ENCODE measurements at regions not wholly inside any gene's neighbourhood (a gene's known extent, or its start where the extent isn't known, plus 50 kb on each side); places are given as distances from the start of the nearest gene placed in this dataset.

- POLR2A ChIA-PET (ENCODE audit: low non-redundant PET) = no interaction called here
- CTCF ChIA-PET = interaction anchor here (0.6 kb wide), 1 partner anchor 62 kb away, joined by 3 read pairs; no protein-coding TSS in a partner anchor
- DNase-seq (ENCODE audit: low spot score) = no peak
- H3K27ac ChIP-seq = no peak overlapping the region
- TF ChIP-seq, protein P1, sequence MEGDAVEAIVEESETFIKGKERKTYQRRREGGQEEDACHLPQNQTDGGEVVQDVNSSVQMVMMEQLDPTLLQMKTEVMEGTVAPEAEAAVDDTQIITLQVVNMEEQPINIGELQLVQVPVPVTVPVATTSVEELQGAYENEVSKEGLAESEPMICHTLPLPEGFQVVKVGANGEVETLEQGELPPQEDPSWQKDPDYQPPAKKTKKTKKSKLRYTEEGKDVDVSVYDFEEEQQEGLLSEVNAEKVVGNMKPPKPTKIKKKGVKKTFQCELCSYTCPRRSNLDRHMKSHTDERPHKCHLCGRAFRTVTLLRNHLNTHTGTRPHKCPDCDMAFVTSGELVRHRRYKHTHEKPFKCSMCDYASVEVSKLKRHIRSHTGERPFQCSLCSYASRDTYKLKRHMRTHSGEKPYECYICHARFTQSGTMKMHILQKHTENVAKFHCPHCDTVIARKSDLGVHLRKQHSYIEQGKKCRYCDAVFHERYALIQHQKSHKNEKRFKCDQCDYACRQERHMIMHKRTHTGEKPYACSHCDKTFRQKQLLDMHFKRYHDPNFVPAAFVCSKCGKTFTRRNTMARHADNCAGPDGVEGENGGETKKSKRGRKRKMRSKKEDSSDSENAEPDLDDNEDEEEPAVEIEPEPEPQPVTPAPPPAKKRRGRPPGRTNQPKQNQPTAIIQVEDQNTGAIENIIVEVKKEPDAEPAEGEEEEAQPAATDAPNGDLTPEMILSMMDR (conservative IDR thresholded peaks at IDR 0.05; ENCODE audit: low read depth) = no peak
Observed at GRCh38 chr1:181364801-181365200, 118.5 kb upstream of the CACNA1E start.

DNA sequence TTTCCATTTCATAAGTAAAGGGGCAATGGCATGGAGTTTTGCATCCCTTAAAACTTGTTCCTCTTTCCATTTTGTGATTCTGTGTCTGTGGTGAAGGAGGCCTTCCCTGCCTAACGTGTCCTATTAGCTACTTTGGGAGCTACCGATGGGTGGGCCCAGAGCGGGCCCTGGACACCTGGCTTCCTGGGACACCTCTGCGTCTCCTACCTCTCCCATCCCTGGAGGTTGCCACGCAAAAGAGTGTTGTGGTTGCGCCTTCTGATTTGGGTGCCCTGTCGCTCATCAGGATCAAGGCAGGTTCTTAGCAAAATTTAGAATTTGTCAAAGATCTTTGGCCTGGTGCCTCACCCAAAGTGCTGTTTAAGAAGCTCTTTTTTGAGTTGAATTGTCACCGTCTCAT is 116.4 kb upstream of the CACNA1E start:
- CTCF ChIA-PET = interaction anchor here (0.6 kb wide), 2 partner anchors 95 to 692 kb away, joined by 3 to 6 read pairs; no protein-coding TSS in a partner anchor
- no peak overlapping the region for H3K27ac ChIP-seq
- no peak for DNase-seq (ENCODE audit: low spot score)
- POLR2A ChIA-PET (ENCODE audit: low non-redundant PET) = no interaction called here
- TF ChIP-seq, protein P1 (conservative IDR thresholded peaks at IDR 0.05; ENCODE audit: low read depth) = no peak

- ChIA-PET CTCF (no interaction called here), POLR2A (ENCODE audit: low non-redundant PET) (no interaction called here)
- no peak overlapping the region for H3K27ac ChIP-seq
- TF ChIP-seq, protein P1 (conservative IDR thresholded peaks at IDR 0.05; ENCODE audit: low read depth) = no peak
- no peak for DNase-seq (ENCODE audit: low spot score)
Observed at GRCh38 chr1:181369416-181369815, 113.9 kb upstream of the CACNA1E start.

DNA sequence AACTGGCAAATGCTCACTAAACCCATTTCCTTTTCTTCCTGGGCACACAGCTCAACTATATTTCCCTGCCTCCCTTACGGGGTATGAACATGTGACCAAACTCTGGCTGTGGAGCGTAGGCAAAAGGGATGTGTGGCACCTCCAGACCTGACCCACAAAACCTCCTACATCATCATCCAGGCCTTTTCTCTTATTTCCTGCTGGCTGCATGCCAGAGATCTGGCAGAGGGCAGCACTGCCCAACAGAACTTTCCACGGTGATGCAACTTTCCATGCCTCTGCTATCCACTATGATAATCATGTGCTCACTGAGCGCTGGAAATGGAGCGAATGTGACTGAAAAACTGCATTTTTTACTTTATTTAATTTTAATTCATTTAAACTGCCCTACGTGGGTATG is 99.6 kb upstream of the CACNA1E start:
- DNase-seq (ENCODE audit: low spot score) = no peak
- CTCF ChIA-PET = interaction anchor here (0.6 to 1.1 kb wide), 2 partner anchors 22 to 614 kb away, joined by 4 read pairs; no protein-coding TSS in a partner anchor
- POLR2A ChIA-PET (ENCODE audit: low non-redundant PET) = no interaction called here
- no peak overlapping the region for H3K27ac ChIP-seq
- TF ChIP-seq, protein P1 (conservative IDR thresholded peaks at IDR 0.05; ENCODE audit: low read depth) = no peak

DNA sequence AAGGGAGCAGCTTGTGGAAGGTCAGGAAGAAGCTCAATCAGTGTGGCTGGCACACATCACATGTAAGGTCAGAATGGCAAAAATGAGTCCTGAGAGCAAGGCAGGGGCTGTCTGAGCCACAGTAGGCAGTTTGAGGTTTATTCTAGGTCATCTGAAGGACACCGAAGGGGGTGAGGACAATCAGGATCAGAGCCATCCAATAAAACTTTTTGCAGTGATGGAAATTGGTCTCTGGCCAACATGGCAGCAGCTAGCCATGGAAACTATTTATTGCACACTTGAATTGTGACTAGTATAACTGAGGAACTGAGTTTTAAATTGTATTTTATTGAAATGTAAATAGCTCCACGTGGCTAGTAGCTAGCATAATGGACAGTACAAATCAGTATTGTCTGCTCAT is 97.0 kb upstream of the CACNA1E start:
- no peak overlapping the region for H3K27ac ChIP-seq
- ChIA-PET POLR2A (ENCODE audit: low non-redundant PET) (no interaction called here), CTCF (no interaction called here)
- TF ChIP-seq, protein P1 (conservative IDR thresholded peaks at IDR 0.05; ENCODE audit: low read depth) = no peak
- no peak for DNase-seq (ENCODE audit: low spot score)

- no peak for DNase-seq (ENCODE audit: low spot score)
- no peak overlapping the region for H3K27ac ChIP-seq
- TF ChIP-seq, protein P1 (conservative IDR thresholded peaks at IDR 0.05; ENCODE audit: low read depth) = no peak
- ChIA-PET POLR2A (ENCODE audit: low non-redundant PET) (no interaction called here), CTCF (interaction anchor here (0.7 kb wide), 1 partner anchor 9 kb away, joined by 3 read pairs; no protein-coding TSS in a partner anchor)
Observed at GRCh38 chr1:181386951-181387350, 96.4 kb upstream of the CACNA1E start.
